ENCODE measurements at regions not wholly inside any gene's neighbourhood (a gene's known extent, or its start where the extent isn't known, plus 50 kb on each side); places are given as distances from the start of the nearest gene placed in this dataset.

GRCh38 chr18:26746398-26746797 lies 119.1 kb downstream of the AQP4 start:
- Histone ChIP-seq H3K4me1 (ENCODE audit: control insufficient read depth, extremely low read depth, insufficient read depth, low read length) (no peaks in the 10 kb centered on the region), H3K36me3 (ENCODE audit: control insufficient read depth, insufficient read depth, low read length) (no peaks in the 10 kb centered on the region), H3K9me3 (ENCODE audit: control insufficient read depth, insufficient read depth, low read depth, low read length) (no peaks in the 10 kb centered on the region), H3K4me3 (replicated peaks in 1 of 4; ENCODE audit: control extremely low read depth in 1 of 4, insufficient read depth in 1 of 4, low read depth in 3 of 4, low read length in 4 of 4) (peak overlapping the region in 1 of 4 experiments; percentile 34), H3K4me2 (ENCODE audit: extremely low read depth, insufficient read depth, low read length) (no peak overlapping the region), H3K27ac (ENCODE audit: insufficient read depth, low read length) (no peak overlapping the region), H3K79me2 (ENCODE audit: control insufficient read depth, insufficient read depth, low read length) (no peaks in the 10 kb centered on the region), H3K27me3 (ENCODE audit: control insufficient read depth, insufficient read depth, low read length) (no peaks in the 10 kb centered on the region), H3K9ac (ENCODE audit: insufficient read depth, low read length) (no peak overlapping the region), H2AFZ (ENCODE audit: low read length) (no peak overlapping the region), H4K20me1 (ENCODE audit: control insufficient read depth, extremely low read depth, insufficient read depth, low read length) (no peaks in the 10 kb centered on the region)
- no peak for TF ChIP-seq EZH2 (IDR thresholded peaks at IDR 0.05; ENCODE audit: low read length, missing control alignments)
- no peak for TF ChIP-seq CTCF (conservative IDR thresholded peaks at IDR 0.05 in 1 of 2, IDR thresholded peaks at IDR 0.05 in 1 of 2; ENCODE audit: low read depth in 1 of 2, low read length in 2 of 2)
- DNase-seq (ENCODE audit: low read depth in 2 of 2) = peak; percentile 6 to 27

- H3K4me2 ChIP-seq (ENCODE audit: extremely low read depth, insufficient read depth, low read length) = no peak overlapping the region
- no peak overlapping the region for H2AFZ ChIP-seq (ENCODE audit: low read length)
- no peak overlapping the region for H3K27ac ChIP-seq (ENCODE audit: insufficient read depth, low read length)
- no peaks in the 10 kb centered on the region for H3K79me2 ChIP-seq (ENCODE audit: control insufficient read depth, insufficient read depth, low read length)
- H3K27me3 ChIP-seq (ENCODE audit: control insufficient read depth, insufficient read depth, low read length) = no peaks in the 10 kb centered on the region
- H3K4me3 ChIP-seq (replicated peaks in 1 of 4; ENCODE audit: control extremely low read depth in 1 of 4, insufficient read depth in 1 of 4, low read depth in 3 of 4, low read length in 4 of 4) = no peak overlapping the region
- TF ChIP-seq EZH2 (IDR thresholded peaks at IDR 0.05; ENCODE audit: low read length, missing control alignments) (no peak), CTCF (conservative IDR thresholded peaks at IDR 0.05 in 1 of 2, IDR thresholded peaks at IDR 0.05 in 1 of 2; ENCODE audit: low read depth in 1 of 2, low read length in 2 of 2) (no peak)
- peak in 1 of 2 donors; percentile 6 for DNase-seq (ENCODE audit: low read depth in 2 of 2)
- no peaks in the 10 kb centered on the region for H3K9me3 ChIP-seq (ENCODE audit: control insufficient read depth, insufficient read depth, low read depth, low read length)
- H3K36me3 ChIP-seq (ENCODE audit: control insufficient read depth, insufficient read depth, low read length) = no peaks in the 10 kb centered on the region
- no peaks in the 10 kb centered on the region for H4K20me1 ChIP-seq (ENCODE audit: control insufficient read depth, extremely low read depth, insufficient read depth, low read length)
- no peaks in the 10 kb centered on the region for H3K4me1 ChIP-seq (ENCODE audit: control insufficient read depth, extremely low read depth, insufficient read depth, low read length)
- no peak overlapping the region for H3K9ac ChIP-seq (ENCODE audit: insufficient read depth, low read length)
Observed at GRCh38 chr18:26745288-26746181, 120.0 kb downstream of the AQP4 start.

- TF ChIP-seq EZH2 (IDR thresholded peaks at IDR 0.05; ENCODE audit: low read length, missing control alignments) (no peak), CTCF (conservative IDR thresholded peaks at IDR 0.05 in 1 of 2, IDR thresholded peaks at IDR 0.05 in 1 of 2; ENCODE audit: low read depth in 1 of 2, low read length in 2 of 2) (no peak)
- Histone ChIP-seq H3K27me3 (ENCODE audit: control insufficient read depth, insufficient read depth, low read length) (no peaks in the 10 kb centered on the region), H4K20me1 (ENCODE audit: control insufficient read depth, extremely low read depth, insufficient read depth, low read length) (no peaks in the 10 kb centered on the region), H3K27ac (ENCODE audit: insufficient read depth, low read length) (no peak overlapping the region), H2AFZ (ENCODE audit: low read length) (no peak overlapping the region), H3K79me2 (ENCODE audit: control insufficient read depth, insufficient read depth, low read length) (no peaks in the 10 kb centered on the region), H3K9ac (ENCODE audit: insufficient read depth, low read length) (no peak overlapping the region), H3K4me2 (ENCODE audit: extremely low read depth, insufficient read depth, low read length) (no peak overlapping the region), H3K9me3 (ENCODE audit: control insufficient read depth, insufficient read depth, low read depth, low read length) (no peaks in the 10 kb centered on the region), H3K4me3 (replicated peaks in 1 of 4; ENCODE audit: control extremely low read depth in 1 of 4, insufficient read depth in 1 of 4, low read depth in 3 of 4, low read length in 4 of 4) (no peak overlapping the region), H3K4me1 (ENCODE audit: control insufficient read depth, extremely low read depth, insufficient read depth, low read length) (no peaks in the 10 kb centered on the region), H3K36me3 (ENCODE audit: control insufficient read depth, insufficient read depth, low read length) (no peaks in the 10 kb centered on the region)
- DNase-seq (ENCODE audit: low read depth in 2 of 2) = no peak
Observed at GRCh38 chr18:26741758-26742157, 123.7 kb downstream of the AQP4 start.

All from fibroblast of lung (primary cell).